Tibial nerve (tissue), 4 donors: ENCODE measurements at regions not wholly inside any gene's neighbourhood (a gene's known extent, or its start where the extent isn't known, plus 50 kb on each side); places are given as distances from the start of the nearest gene placed in this dataset.

ENCODE experiments used
- DNase-seq, 2 donors: peaks; one replicate each; pipeline ENCODE4 v3.0.0-alpha.2; 2019; ENCODE audit warnings: low spot score in 2 of 2
- H3K27ac ChIP-seq, 4 donors: fragments of 200-600 bp; sonication (generic) in 3 of 4; one replicate each; pipeline ENCODE4 v1.5.1; 2017 to 2019; ENCODE audit warnings: mild to moderate bottlenecking in 1 of 4
- H3K27me3 ChIP-seq, 2 donors: fragments of 200-600 bp; sonication (generic) in 1 of 2; one replicate each; pipeline versions ENCODE4 v1.5.1 to v1.6.0; 2017 to 2019
- H3K36me3 ChIP-seq, 3 donors: fragments of 200-600 bp; sonication (generic); one replicate each; pipeline ENCODE4 v1.5.1; 2018 to 2019
- H3K4me1 ChIP-seq, 4 donors: fragments of 200-600 bp; sonication (generic) in 3 of 4; one replicate each; pipeline ENCODE4 v1.5.1; 2017 to 2019
- H3K4me3 ChIP-seq, 4 donors: fragments of 200-600 bp; sonication (generic) in 3 of 4; one replicate each; pipeline ENCODE4 v1.5.1; 2017 to 2019; ENCODE audit warnings: mild to moderate bottlenecking in 1 of 4, moderate library complexity in 1 of 4
- H3K9me3 ChIP-seq, 4 donors: fragments of 200-600 bp; sonication (generic) in 3 of 4; one replicate each; pipeline ENCODE4 v1.5.1; 2017 to 2019
- CTCF ChIP-seq, 5 experiments: fragments of 200-600 bp in 3 of 5; fragments of 450-650 bp in 2 of 5; sonication (generic) in 3 of 5; IDR thresholded peaks; one replicate each; pipeline ENCODE4 v1.5.1; 2016 to 2019; ENCODE audit warnings: antibody characterized with exemption in 5 of 5, mild to moderate bottlenecking in 3 of 5, moderate library complexity in 2 of 5
- EP300 ChIP-seq, 2 donors: sonication (generic); formaldehyde crosslinking; IDR thresholded peaks; one replicate each; pipeline ENCODE4 v1.6.1; 2017; ENCODE audit warnings: antibody characterized with exemption in 2 of 2, mild to moderate bottlenecking in 1 of 2
- POLR2A ChIP-seq, 2 donors: fragments of 450-650 bp; IDR thresholded peaks; one replicate each; pipeline ENCODE4 v1.6.1; 2017; ENCODE audit warnings: antibody characterized with exemption in 2 of 2, mild to moderate bottlenecking in 2 of 2, moderate library complexity in 2 of 2
- WGBS, 2 donors: methylation state at CpG; one replicate each; pipeline ENCODE4 v1.1.5; 2018; 5-methylcytosine and 5-hydroxymethylcytosine counted together

DNA sequence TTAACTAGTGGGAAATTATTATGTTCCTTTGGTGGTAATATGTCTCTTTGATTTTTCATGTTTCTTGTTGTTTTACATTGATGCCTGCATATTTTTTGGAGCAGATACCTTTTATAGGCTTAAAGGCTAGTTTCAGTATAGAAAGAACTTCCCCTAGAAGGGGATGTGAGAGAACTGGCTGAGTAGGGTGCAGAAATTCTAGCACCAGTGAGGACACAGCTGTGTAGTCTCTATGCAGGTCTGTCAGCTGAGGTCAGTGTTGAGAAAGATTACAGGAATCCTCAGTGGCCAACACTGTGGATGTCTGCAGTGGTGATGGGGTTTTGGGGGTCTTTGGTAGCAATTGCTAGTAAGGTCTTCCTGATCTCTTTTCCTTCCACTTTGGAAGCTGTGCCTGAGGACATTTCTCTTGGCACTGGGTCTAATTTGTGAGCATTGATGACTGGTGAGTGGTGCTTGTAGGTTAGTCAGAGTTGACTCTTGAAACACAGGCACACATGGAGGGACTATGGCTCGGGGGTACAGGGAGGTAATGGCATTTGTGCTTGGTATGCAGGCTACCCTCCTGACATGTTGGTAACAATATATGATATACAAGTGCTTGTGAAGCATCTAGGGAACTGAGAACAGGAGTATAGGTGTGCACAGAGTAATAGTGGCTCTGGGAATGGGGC is 221.4 kb downstream of the SPATA31D1 start:
- DNase-seq: no peak
- H3K4me3 ChIP-seq: no peak overlapping the region
- H3K4me1 ChIP-seq: no peaks in the 10 kb centered on the region
- peaks cover 0 to 24% (median 2%) of the 10 kb centered on the region in 4 donors for H3K9me3 ChIP-seq
- H3K27ac ChIP-seq: no peak overlapping the region
- TF ChIP-seq POLR2A (IDR thresholded peaks at IDR 0.05): no peak
- no peak for TF ChIP-seq CTCF (IDR thresholded peaks at IDR 0.05)
- no peak for TF ChIP-seq EP300 (IDR thresholded peaks at IDR 0.05)
- H3K27me3 ChIP-seq: no peaks in the 10 kb centered on the region
- 77 to 92% methylated on average over 1 of the region's 1 CpG for WGBS, 2 donors
- H3K36me3 ChIP-seq: no peaks in the 10 kb centered on the region

DNA sequence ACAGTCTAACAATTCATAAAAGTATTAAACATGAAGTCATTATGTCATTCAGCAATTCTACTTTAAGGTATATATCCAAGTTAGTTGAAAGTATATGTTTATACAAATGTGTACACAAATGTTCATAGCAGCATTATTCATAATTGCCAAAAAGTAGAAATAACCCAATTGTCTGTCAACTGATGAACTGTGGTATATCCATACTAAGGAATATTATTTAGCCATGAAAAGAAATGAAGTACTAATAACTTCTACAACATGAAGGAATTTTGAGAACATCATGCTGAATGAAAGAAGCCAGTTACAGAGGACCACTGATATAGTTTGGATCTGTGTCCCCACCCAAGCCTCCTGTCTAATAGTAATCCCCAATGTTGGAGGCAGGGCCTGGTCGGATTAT is 224.3 kb downstream of the SPATA31D1 start:
- DNase-seq: no peak

DNA sequence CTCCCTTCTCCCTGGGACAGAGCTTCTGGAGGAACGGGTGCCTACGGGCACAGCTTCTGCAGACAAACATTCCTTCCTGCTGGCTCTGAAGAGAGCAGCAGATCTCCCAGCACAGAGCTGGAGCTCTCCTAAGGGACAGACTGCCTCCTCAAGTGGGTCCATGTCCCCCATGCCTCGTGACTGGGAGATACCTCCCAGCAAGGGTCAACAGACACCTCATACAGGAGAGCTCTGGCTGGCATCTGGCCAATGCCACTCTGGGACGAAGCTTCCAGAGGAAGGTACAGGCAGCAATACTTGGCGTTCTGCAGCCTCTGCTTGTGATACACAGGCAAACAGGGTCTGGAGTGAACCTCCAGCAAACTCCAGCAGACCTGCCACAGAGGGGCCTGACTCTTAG is 227.9 kb downstream of the SPATA31D1 start:
- Histone ChIP-seq H3K27me3 (no peaks in the 10 kb centered on the region), H3K4me3 (no peak overlapping the region), H3K9me3 (peaks cover 0 to 5% (median 0%) of the 10 kb centered on the region in 4 donors), H3K4me1 (no peaks in the 10 kb centered on the region), H3K36me3 (no peaks in the 10 kb centered on the region), H3K27ac (no peak overlapping the region)
- DNase-seq: no peak
- TF ChIP-seq POLR2A (IDR thresholded peaks at IDR 0.05): no peak
- TF ChIP-seq EP300 (IDR thresholded peaks at IDR 0.05): no peak
- no peak for TF ChIP-seq CTCF (IDR thresholded peaks at IDR 0.05)
- 70 to 86% methylated on average over 5 of the region's 5 CpGs for WGBS, 2 donors

More for the DNA sequence above, 224.3 kb downstream of the SPATA31D1 start:
- H3K27ac ChIP-seq: no peak overlapping the region
- H3K9me3 ChIP-seq: peaks cover 0 to 24% (median 2%) of the 10 kb centered on the region in 4 donors
- WGBS, 2 donors: 85 to 93% methylated on average over 1 of the region's 1 CpG
- TF ChIP-seq EP300 (IDR thresholded peaks at IDR 0.05): no peak
- no peaks in the 10 kb centered on the region for H3K36me3 ChIP-seq
- H3K4me3 ChIP-seq: no peak overlapping the region
- H3K4me1 ChIP-seq: no peaks in the 10 kb centered on the region
- H3K27me3 ChIP-seq: no peaks in the 10 kb centered on the region

DNA sequence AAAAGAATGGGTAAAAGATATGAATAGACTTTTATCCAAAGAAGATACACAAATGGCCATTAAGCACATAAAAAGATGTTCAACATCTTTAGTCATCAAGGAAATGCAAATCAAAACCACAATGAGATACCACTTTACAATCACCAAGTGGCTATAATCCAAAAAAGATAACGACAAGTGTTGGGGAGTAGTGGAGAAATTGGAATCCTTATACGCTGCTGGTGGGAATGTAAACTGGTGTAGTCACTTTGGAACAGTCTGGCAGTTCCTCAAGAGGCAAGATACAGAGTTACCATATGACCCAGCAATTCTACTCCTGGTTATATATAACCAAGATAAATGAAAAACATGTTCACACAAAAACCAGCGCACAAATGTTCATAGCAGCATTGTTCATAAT is 234.9 kb downstream of the SPATA31D1 start:
- Histone ChIP-seq H3K4me3 (no peak overlapping the region), H3K4me1 (no peaks in the 10 kb centered on the region), H3K27ac (no peak overlapping the region), H3K9me3 (peaks cover 0 to 11% (median 0%) of the 10 kb centered on the region in 4 donors), H3K36me3 (no peaks in the 10 kb centered on the region), H3K27me3 (no peaks in the 10 kb centered on the region)
- WGBS, 2 donors: 86 to 87% methylated on average over 3 of the region's 3 CpGs
- TF ChIP-seq CTCF (IDR thresholded peaks at IDR 0.05) (no peak), POLR2A (IDR thresholded peaks at IDR 0.05) (no peak), EP300 (IDR thresholded peaks at IDR 0.05) (no peak)
- no peak for DNase-seq

GRCh38 chr9:82231411-82231810 is 242.8 kb downstream of the SPATA31D1 start:
- TF ChIP-seq CTCF (IDR thresholded peaks at IDR 0.05): no peak
- no peak for TF ChIP-seq POLR2A (IDR thresholded peaks at IDR 0.05)
- TF ChIP-seq EP300 (IDR thresholded peaks at IDR 0.05): no peak

More at GRCh38 chr9:82231411-82231810, 242.8 kb downstream of the SPATA31D1 start:
- DNase-seq: no peak
- Histone ChIP-seq H3K4me1 (no peaks in the 10 kb centered on the region), H3K27me3 (no peaks in the 10 kb centered on the region), H3K36me3 (no peaks in the 10 kb centered on the region), H3K9me3 (peaks cover 0 to 51% (median 12%) of the 10 kb centered on the region in 4 donors), H3K27ac (no peak overlapping the region), H3K4me3 (no peak overlapping the region)
- WGBS, 2 donors: 92 to 100% methylated on average over 2 of the region's 2 CpGs
